Motor neuron (in vitro differentiated cells): ENCODE measurements at regions not wholly inside any gene's neighbourhood (a gene's known extent, or its start where the extent isn't known, plus 50 kb on each side); places are given as distances from the start of the nearest gene placed in this dataset.

Experiments used
- ATAC-seq, 8 experiments: fragments of 200-7000 bp; cut with Tn5 transposase; replicated peaks in 6 of 8; 2 replicates each; pipeline ENCODE4 v1.8.0; 2021; ENCODE audit warnings: mild to moderate bottlenecking in 8 of 8, moderate library complexity in 8 of 8
- H3K27ac ChIP-seq, 2 donors: fragments of 250-450 bp; sonication (Bioruptor Pico); 2 replicates each; pipeline ENCODE4 v1.9.0; 2021; ENCODE audit warnings: antibody characterized with exemption in 2 of 2, mild to moderate bottlenecking in 2 of 2, moderate library complexity in 1 of 2
- H3K4me1 ChIP-seq, 2 donors: fragments of 250-450 bp; sonication (Bioruptor Pico); replicated peaks in 1 of 2; 2 replicates each; pipeline ENCODE4 v1.6.1; 2021; ENCODE audit warnings: antibody characterized with exemption in 2 of 2, mild to moderate bottlenecking in 2 of 2, moderate library complexity in 1 of 2
- H3K4me3 ChIP-seq, 5 donors: fragments of 250-450 bp; sonication (Bioruptor Pico); 2 replicates each; pipeline ENCODE4 v1.9.0; 2021; ENCODE audit warnings: antibody characterized with exemption in 5 of 5, mild to moderate bottlenecking in 5 of 5, moderate library complexity in 4 of 5
- WGBS, 10 experiments: fragments of 450-650 bp; shearing (Covaris generic); methylation state at CpG; one replicate each; pipeline ENCODE4 v1.0.0; 2022; 5-methylcytosine and 5-hydroxymethylcytosine counted together
- in situ Hi-C, 9 experiments: fragments of 400-800 bp; cut with MboI; loops; one replicate each; pipeline ENCODE4 v1.15.0; 2021; ENCODE audit warnings: low sequenced_read_pairs in 9 of 9, low pct_unique_long_range_greater_than_20kb in 2 of 9; ENCODE audit not compliant: unreplicated experiment in 9 of 9

DNA sequence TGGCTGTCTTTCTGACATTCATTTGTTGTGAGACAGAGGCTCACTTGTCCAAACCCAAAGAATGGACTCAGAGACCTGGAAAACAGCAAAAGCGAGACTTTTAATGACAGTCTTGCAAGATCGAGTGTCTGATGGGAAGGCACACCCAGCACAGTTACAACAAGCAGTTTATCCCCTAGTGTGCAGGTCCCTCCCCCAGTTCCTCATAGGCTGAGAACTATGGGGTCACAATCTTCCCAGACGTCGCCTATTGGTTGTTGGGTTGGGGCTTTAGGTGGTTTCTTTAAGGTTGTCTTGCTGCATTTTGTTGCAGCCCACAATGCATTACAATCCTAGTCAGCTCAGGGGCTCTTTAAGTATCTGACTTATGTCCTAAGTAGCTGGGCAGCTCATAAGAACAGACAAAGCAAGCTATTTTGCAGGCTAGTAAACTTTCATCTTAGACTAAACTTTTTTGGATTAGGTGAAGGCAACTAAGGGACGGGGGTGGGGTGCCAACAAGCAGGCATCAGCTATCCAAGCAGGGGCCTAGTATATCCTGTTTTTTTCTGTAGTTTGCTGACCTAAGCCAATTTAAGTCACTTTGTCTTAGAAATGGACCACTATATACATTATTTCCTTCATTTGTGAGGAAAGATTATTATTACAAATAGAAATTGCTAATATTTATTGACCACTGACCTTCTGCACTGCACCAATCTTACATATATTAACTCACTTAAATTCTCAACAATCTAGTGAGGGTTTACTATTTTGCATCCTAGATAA lies 151.8 kb downstream of the SETD4 start:
- in situ Hi-C loops: no loop called here
- 80 to 100% (median 88%) methylated on average over 1 to 4 of the region's 5 CpGs; no CpG with 5 or more reads in 1 of the 10 experiments for WGBS, 10 experiments
- Histone ChIP-seq H3K4me3 (no peak overlapping the region), H3K27ac (no peak overlapping the region), H3K4me1 (no peaks in the 10 kb centered on the region)
- ATAC-seq: no peak

- no peak overlapping the region for H3K4me3 ChIP-seq
- in situ Hi-C loops: no loop called here
- H3K27ac ChIP-seq: no peak overlapping the region
- ATAC-seq: no peak
- no peaks in the 10 kb centered on the region for H3K4me1 ChIP-seq
Measured at GRCh38 chr21:35906586-35906985, 153.7 kb downstream of the SETD4 start.

GRCh38 chr21:35905963-35906345 lies 154.4 kb downstream of the SETD4 start:
- WGBS, 10 experiments: 14 to 100% (median 81%) methylated on average over 1 to 8 of the region's 8 CpGs; no CpG with 5 or more reads in 1 of the 10 experiments
- H3K4me1 ChIP-seq: no peaks in the 10 kb centered on the region
- H3K27ac ChIP-seq: no peak overlapping the region
- in situ Hi-C loops: no loop called here
- H3K4me3 ChIP-seq: no peak overlapping the region
- no peak for ATAC-seq

DNA sequence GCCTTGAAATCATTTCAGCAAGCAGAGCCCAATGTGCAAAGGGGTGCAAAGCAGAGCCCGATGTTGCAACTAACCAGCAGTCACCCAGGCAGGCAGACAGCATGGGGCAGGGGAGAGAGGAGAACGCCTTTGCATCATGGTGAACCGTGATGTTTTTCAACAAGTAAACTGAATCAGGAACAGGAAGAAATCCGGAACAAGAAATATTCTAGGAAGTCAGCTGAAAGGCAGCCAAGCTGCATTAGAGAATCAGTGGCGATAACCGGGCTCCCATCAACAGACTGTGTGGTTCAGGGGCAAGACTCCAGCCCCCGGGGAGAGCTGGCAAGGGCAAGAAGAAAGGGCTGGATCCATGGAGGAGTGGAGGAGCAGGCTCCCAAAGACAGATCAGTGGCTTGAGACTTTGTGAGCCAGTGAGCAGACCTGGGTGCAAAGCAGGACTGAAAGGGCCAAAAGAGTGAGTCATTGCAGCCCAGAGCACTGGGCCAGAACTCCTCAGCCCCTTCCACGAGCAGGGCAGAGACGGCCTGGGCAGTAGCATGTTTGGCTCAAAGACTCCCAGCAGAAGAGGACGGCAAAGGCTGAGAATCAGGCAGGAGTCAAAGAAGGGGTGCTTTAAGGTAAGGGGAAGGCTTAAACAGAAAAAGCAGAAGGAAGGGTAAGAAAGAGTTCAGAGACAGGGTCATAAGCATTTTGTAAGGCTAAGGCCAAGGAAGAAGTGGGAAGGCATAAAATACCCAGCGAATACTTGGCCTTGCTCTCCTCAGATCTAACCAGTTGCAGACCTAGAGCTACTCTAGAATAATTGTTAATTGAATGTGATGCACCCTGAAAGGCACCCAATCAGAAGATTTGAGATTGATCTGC lies 155.0 kb downstream of the SETD4 start:
- in situ Hi-C loops: no loop called here

GRCh38 chr21:35900539-35900938 lies 159.8 kb downstream of the SETD4 start:
- no peak overlapping the region for H3K4me3 ChIP-seq
- ATAC-seq: peak in 5 of 8 experiments; percentile 44 to 87 (median 78)
- no peaks in the 10 kb centered on the region for H3K4me1 ChIP-seq
- no peak overlapping the region for H3K27ac ChIP-seq
- in situ Hi-C loops: no loop called here
- WGBS, 10 experiments: 14 to 73% (median 60%) methylated on average over 1 to 4 of the region's 4 CpGs; no CpG with 5 or more reads in 1 of the 10 experiments

More for the DNA sequence above, 155.0 kb downstream of the SETD4 start:
- H3K4me1 ChIP-seq: no peaks in the 10 kb centered on the region
- 16 to 94% (median 88%) methylated on average over 3 to 7 of the region's 11 CpGs; no CpG with 5 or more reads in 1 of the 10 experiments for WGBS, 10 experiments
- peak in 1 of 8 experiments; percentile 80 for ATAC-seq
- no peak overlapping the region for H3K4me3 ChIP-seq
- no peak overlapping the region for H3K27ac ChIP-seq

DNA sequence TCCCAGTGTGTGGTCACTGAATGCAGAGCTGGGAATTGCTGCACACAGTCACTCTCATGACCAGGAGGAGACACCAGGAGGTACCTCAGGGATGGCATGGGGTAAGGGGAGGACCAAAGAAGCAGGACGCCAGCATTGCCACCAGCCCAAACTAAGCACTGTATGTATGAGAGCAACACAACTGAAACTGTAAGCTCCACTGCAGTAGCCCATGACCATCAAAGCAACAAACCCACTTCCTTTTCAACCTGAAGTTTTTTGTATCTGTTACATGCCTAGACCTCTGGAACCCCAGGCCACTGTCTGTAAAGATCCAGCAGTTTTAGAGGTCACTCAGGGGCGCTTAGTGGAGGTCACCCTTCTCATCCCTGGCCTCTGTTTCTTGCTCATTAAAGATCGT lies 164.3 kb downstream of the SETD4 start:
- Histone ChIP-seq H3K4me1 (no peaks in the 10 kb centered on the region), H3K27ac (no peak overlapping the region), H3K4me3 (no peak overlapping the region)
- in situ Hi-C loops: no loop called here
- no peak for ATAC-seq
- WGBS, 10 experiments: 27 to 83% (median 71%) methylated on average over 1 to 3 of the region's 3 CpGs; no CpG with 5 or more reads in 2 of the 10 experiments

- 40 to 76% (median 67%) methylated on average over 1 to 2 of the region's 2 CpGs; no CpG with 5 or more reads in 6 of the 10 experiments for WGBS, 10 experiments
- no peaks in the 10 kb centered on the region for H3K4me1 ChIP-seq
- H3K27ac ChIP-seq: no peak overlapping the region
- no peak for ATAC-seq
- in situ Hi-C loops: no loop called here
- H3K4me3 ChIP-seq: no peak overlapping the region
Measured at GRCh38 chr21:35895598-35895997, 164.7 kb downstream of the SETD4 start.

- 40 to 100% (median 75%) methylated on average over 1 to 3 of the region's 3 CpGs; no CpG with 5 or more reads in 3 of the 10 experiments for WGBS, 10 experiments
- Histone ChIP-seq H3K27ac (no peak overlapping the region), H3K4me3 (no peak overlapping the region), H3K4me1 (no peaks in the 10 kb centered on the region)
- in situ Hi-C loops: no loop called here
- no peak for ATAC-seq
Measured at GRCh38 chr21:35893156-35893555, 167.2 kb downstream of the SETD4 start.

DNA sequence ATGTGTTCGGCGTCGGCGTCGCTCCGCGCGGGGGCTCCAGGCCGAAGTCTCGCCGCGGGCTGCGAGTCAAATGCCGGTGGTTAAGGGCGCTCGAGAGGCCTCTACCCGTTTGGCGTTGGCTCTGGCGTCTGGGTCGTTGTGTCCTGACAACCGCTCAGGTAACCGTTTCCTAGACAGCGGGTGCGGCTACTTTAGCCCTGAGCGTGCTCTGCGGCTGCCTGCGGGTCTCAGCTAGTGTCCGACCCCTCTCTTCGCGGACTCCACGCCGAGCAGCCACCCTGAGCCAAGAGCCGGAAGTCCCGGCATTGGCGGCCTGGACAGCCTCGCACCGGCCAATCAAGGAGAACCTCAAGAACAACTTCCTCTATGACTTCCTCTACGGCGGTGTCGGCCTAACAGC lies 173.4 kb downstream of the SETD4 start:
- no peak for ATAC-seq
- Histone ChIP-seq H3K4me3 (no peak overlapping the region), H3K27ac (no peak overlapping the region), H3K4me1 (no peaks in the 10 kb centered on the region)
- in situ Hi-C loops: no loop called here
- 63 to 100% (median 96%) methylated on average over 1 to 32 of the region's 40 CpGs; no CpG with 5 or more reads in 1 of the 10 experiments for WGBS, 10 experiments

GRCh38 chr21:35885942-35886541 lies 174.3 kb downstream of the SETD4 start:
- in situ Hi-C loops: no loop called here
- no peak overlapping the region for H3K27ac ChIP-seq
- no peaks in the 10 kb centered on the region for H3K4me1 ChIP-seq
- H3K4me3 ChIP-seq: no peak overlapping the region
- 30 to 96% (median 73%) methylated on average over 1 to 7 of the region's 7 CpGs; no CpG with 5 or more reads in 1 of the 10 experiments for WGBS, 10 experiments
- ATAC-seq: no peak

GRCh38 chr21:35882791-35883240 lies 177.5 kb downstream of the SETD4 start:
- no peak for ATAC-seq
- 0 to 75% (median 6%) methylated on average over 1 to 10 of the region's 10 CpGs for WGBS, 10 experiments
- H3K4me3 ChIP-seq: no peak overlapping the region
- no peaks in the 10 kb centered on the region for H3K4me1 ChIP-seq
- in situ Hi-C loops: no loop called here
- H3K27ac ChIP-seq: no peak overlapping the region

DNA sequence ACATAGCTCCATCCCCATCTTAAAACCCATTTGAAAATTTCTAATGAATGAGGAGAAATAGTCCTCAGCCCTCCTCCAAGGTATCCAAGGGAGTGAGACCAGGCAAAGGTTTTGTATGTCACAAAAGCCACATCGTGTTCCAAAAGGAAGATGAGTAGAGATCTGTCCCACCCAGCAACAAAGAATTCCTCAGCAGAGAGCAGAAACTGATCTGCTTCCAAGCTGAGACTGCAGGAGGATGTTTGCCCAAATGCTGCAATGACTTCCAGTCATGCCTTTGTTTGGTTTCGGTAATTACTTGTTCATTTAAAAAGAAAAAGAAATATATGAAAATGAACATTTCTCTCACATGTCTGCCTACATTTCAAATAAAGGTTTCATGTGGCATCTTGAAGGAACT lies 186.9 kb downstream of the SETD4 start:
- no peak for ATAC-seq
- Histone ChIP-seq H3K4me1 (no peaks in the 10 kb centered on the region), H3K27ac (no peak overlapping the region), H3K4me3 (no peak overlapping the region)
- in situ Hi-C loops: no loop called here
- 0 to 58% (median 6%) methylated on average over 1 to 2 of the region's 2 CpGs; no CpG with 5 or more reads in 5 of the 10 experiments for WGBS, 10 experiments

GRCh38 chr21:35871906-35872305 lies 188.4 kb downstream of the SETD4 start:
- in situ Hi-C loops: no loop called here
- WGBS, 10 experiments: 50 to 85% (median 72%) methylated on average over 1 to 2 of the region's 2 CpGs; no CpG with 5 or more reads in 4 of the 10 experiments
- H3K27ac ChIP-seq: no peak overlapping the region
- no peak overlapping the region for H3K4me3 ChIP-seq
- ATAC-seq: no peak
- no peaks in the 10 kb centered on the region for H3K4me1 ChIP-seq
